RWPE1 (cell line): ENCODE measurements at regions not wholly inside any gene's neighbourhood (a gene's known extent, or its start where the extent isn't known, plus 50 kb on each side); places are given as distances from the start of the nearest gene placed in this dataset.

Experiments
- CTCF ChIA-PET: fragments of 350-600 bp; sonication (Branson Sonifier 250); formaldehyde crosslinking; extraction: SDS; loops from one replicate; lab custom pipeline; 2021; lab: Yijun Ruan, JAX
- POLR2A ChIA-PET: fragments of 400-600 bp; formaldehyde crosslinking; extraction: SDS; loops from one replicate; lab custom pipeline; 2020; ENCODE audit warnings: antibody characterized with exemption; ENCODE audit not compliant: low non-redundant PET; lab: Yijun Ruan, JAX
- DNase-seq: peaks from one replicate; pipeline ENCODE4 v3.0.0; 2012; ENCODE audit warnings: low spot score
- H3K27ac ChIP-seq: fragments of 450-650 bp; 2 replicates; pipeline ENCODE4 v1.5.1; 2017
- CTCF ChIP-seq: fragments of 450-650 bp; conservative IDR thresholded peaks from 2 replicates; pipeline ENCODE4 v1.5.1; 2017; ENCODE audit warnings: low read depth, mild to moderate bottlenecking

- no peak for DNase-seq
- POLR2A ChIA-PET, result interaction anchor here (0.7 kb wide), 2 partner anchors 128 to 206 kb away, joined by 3 to 13 read pairs; no protein-coding TSS in a partner anchor
- no peak overlapping the region for H3K27ac ChIP-seq
- CTCF ChIA-PET, result interaction anchor here (0.6 kb wide), 2 partner anchors 39 to 110 kb away, joined by 3 read pairs; no protein-coding TSS in a partner anchor
- TF ChIP-seq CTCF, result no peak
These were observed 179.6 kb upstream of the PITX1 start for GRCh38 chr5:135213466-135214239.

GRCh38 chr5:135213027-135213386, 179.0 kb upstream of the PITX1 start:
- TF ChIP-seq CTCF, result no peak
- CTCF ChIA-PET, result interaction anchor here (0.6 to 0.8 kb wide), 3 partner anchors 9 to 138 kb away, joined by 3 to 9 read pairs (median 3); no protein-coding TSS in a partner anchor
- H3K27ac ChIP-seq, result no peak overlapping the region
- no peak for DNase-seq
- POLR2A ChIA-PET, result interaction anchor here (0.7 kb wide), 1 partner anchor 127 kb away, joined by 13 read pairs; no protein-coding TSS in a partner anchor

- TF ChIP-seq CTCF, result no peak
- no peak overlapping the region for H3K27ac ChIP-seq
- CTCF ChIA-PET, result interaction anchor here (0.6 to 0.8 kb wide), 3 partner anchors 10 to 138 kb away, joined by 3 to 9 read pairs (median 3); no protein-coding TSS in a partner anchor
These were observed 178.5 kb upstream of the PITX1 start for GRCh38 chr5:135212361-135213026.

GRCh38 chr5:135211791-135212190, 177.8 kb upstream of the PITX1 start:
- DNase-seq, result no peak
- TF ChIP-seq CTCF, result no peak
- H3K27ac ChIP-seq, result no peak overlapping the region
- ChIA-PET CTCF (interaction anchor here (0.7 to 1.0 kb wide), 2 partner anchors 20 to 84 kb away, joined by 3 to 4 read pairs; no protein-coding TSS in a partner anchor), POLR2A (interaction anchor here (0.8 kb wide), 1 partner anchor 35 kb away, joined by 4 read pairs; no protein-coding TSS in a partner anchor)

More at GRCh38 chr5:135212361-135213026, 178.5 kb upstream of the PITX1 start:
- DNase-seq, result no peak
- POLR2A ChIA-PET, result interaction anchor here (0.7 kb wide), 1 partner anchor 127 kb away, joined by 13 read pairs; no protein-coding TSS in a partner anchor

GRCh38 chr5:135211083-135211790, 177.2 kb upstream of the PITX1 start:
- no peak overlapping the region for H3K27ac ChIP-seq
- no peak for TF ChIP-seq CTCF
- ChIA-PET CTCF (interaction anchor here (0.7 to 1.0 kb wide), 2 partner anchors 19 to 83 kb away, joined by 3 to 4 read pairs; no protein-coding TSS in a partner anchor), POLR2A (interaction anchor here (0.8 kb wide), 1 partner anchor 36 kb away, joined by 4 read pairs; no protein-coding TSS in a partner anchor)
- no peak for DNase-seq
